ENCODE measurements at regions not wholly inside any gene's neighbourhood (a gene's known extent, or its start where the extent isn't known, plus 50 kb on each side); places are given as distances from the start of the nearest gene placed in this dataset.

DNA sequence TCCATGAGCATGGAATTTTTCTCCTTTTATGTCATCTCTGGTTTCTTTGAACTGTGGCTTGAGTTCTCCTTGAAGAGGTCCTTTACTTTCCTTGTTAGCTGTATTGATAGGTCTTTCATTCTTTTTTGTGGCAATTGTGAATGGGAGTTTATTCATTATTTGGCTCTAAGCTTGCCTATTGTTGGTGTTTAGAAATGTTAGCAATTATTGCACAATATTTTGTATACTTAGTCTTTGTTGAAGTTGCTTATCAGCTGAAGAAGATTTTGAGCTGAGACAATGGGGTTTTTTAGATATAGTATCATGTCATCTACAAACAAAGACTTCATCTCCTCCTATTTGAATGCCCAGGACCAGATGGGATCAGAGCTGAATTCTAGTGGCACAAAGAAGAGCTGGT, 1143.8 kb downstream of the XPNPEP1 start:
- intact Hi-C loops (cut with micrococcal nuclease; ENCODE audit: unreplicated experiment), result no loop called here
- BruUV-seq (replicated peaks), result no TSS peak
- peaks cover 28% of the 10 kb centered on the region for H3K9me3 Mint-ChIP-seq (ENCODE audit: unreplicated experiment)
- Histone ChIP-seq H3K4me1 (no peaks in the 10 kb centered on the region), H3K9me3 (peaks cover 5% of the 10 kb centered on the region; the same call in 1 of the 2 replicates), H3K4me3 (ENCODE audit: low read depth, low read length) (no peak overlapping the region), H3K27me3 (replicated peaks; ENCODE audit: control insufficient read depth, insufficient read depth, low read length) (no peaks in the 10 kb centered on the region), H3K36me3 (ENCODE audit: control insufficient read depth, insufficient read depth, low read length) (no peaks in the 10 kb centered on the region)
- no peaks in the 10 kb centered on the region for H3K4me1 Mint-ChIP-seq (ENCODE audit: low read depth, unreplicated experiment)
- H3K36me3 Mint-ChIP-seq (ENCODE audit: insufficient read depth, unreplicated experiment), result no peaks in the 10 kb centered on the region
- CTCF ChIA-PET, result no interaction called here
- no peak overlapping the region for H3K27ac Mint-ChIP-seq (ENCODE audit: unreplicated experiment)
- DNase-seq, result no peak
- POLR2A ChIA-PET, result no interaction called here
- TF ChIP-seq, protein P1, sequence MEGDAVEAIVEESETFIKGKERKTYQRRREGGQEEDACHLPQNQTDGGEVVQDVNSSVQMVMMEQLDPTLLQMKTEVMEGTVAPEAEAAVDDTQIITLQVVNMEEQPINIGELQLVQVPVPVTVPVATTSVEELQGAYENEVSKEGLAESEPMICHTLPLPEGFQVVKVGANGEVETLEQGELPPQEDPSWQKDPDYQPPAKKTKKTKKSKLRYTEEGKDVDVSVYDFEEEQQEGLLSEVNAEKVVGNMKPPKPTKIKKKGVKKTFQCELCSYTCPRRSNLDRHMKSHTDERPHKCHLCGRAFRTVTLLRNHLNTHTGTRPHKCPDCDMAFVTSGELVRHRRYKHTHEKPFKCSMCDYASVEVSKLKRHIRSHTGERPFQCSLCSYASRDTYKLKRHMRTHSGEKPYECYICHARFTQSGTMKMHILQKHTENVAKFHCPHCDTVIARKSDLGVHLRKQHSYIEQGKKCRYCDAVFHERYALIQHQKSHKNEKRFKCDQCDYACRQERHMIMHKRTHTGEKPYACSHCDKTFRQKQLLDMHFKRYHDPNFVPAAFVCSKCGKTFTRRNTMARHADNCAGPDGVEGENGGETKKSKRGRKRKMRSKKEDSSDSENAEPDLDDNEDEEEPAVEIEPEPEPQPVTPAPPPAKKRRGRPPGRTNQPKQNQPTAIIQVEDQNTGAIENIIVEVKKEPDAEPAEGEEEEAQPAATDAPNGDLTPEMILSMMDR (IDR thresholded peaks at IDR 0.05; ENCODE audit: insufficient read depth in 1 of 2, low read depth in 1 of 2, low read length in 1 of 2, severe bottlenecking in 1 of 2, unreplicated experiment in 1 of 2), result no peak
- no peaks in the 10 kb centered on the region for H3K27me3 Mint-ChIP-seq (ENCODE audit: insufficient read depth, unreplicated experiment)
- H3K4me3 Mint-ChIP-seq (ENCODE audit: unreplicated experiment), result no peak overlapping the region

DNA sequence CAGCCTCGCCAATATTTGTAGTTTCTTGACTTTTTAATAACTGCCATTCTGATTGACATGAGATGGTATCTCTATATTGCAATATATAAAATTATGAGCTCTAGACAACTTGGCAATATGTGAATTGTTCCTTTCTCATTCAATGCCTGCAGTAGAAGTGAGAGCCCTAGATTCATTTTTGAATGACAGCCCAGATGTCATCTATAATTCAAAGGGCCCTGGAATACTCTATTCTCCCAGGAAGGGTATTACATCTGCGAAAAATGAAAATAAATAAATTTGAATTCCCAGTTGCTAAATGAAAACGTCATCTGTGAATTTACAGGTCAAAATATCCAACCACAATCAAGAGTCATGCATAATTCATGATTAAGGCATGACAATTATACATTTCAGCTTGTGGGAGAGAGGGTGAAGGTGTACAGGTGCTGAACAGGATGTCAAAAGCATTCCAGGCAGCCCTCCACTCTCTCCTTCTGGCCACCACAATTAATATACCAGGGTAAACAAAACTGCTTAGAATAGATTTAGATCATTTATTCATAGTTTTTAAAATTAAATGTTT, 1147.3 kb downstream of the XPNPEP1 start:
- ChIA-PET CTCF (no interaction called here), POLR2A (no interaction called here)
- H3K9me3 ChIP-seq, result 0 out of 2 replicates have a peak, but pooled peaks cover 4% of the 10 kb centered on the region
- BruUV-seq (replicated peaks), result no TSS peak
- intact Hi-C loops (cut with micrococcal nuclease; ENCODE audit: unreplicated experiment), result no loop called here
- no peak overlapping the region for H3K4me3 ChIP-seq (ENCODE audit: low read depth, low read length)
- Mint-ChIP-seq H3K27me3 (ENCODE audit: insufficient read depth, unreplicated experiment) (no peaks in the 10 kb centered on the region), H3K36me3 (ENCODE audit: insufficient read depth, unreplicated experiment) (no peaks in the 10 kb centered on the region), H3K9me3 (ENCODE audit: unreplicated experiment) (peaks cover 11% of the 10 kb centered on the region), H3K4me1 (ENCODE audit: low read depth, unreplicated experiment) (no peaks in the 10 kb centered on the region), H3K27ac (ENCODE audit: unreplicated experiment) (no peak overlapping the region), H3K4me3 (ENCODE audit: unreplicated experiment) (no peak overlapping the region)
- TF ChIP-seq, protein P1 (IDR thresholded peaks at IDR 0.05; ENCODE audit: insufficient read depth in 1 of 2, low read depth in 1 of 2, low read length in 1 of 2, severe bottlenecking in 1 of 2, unreplicated experiment in 1 of 2), result no peak
- no peak for DNase-seq
- no peaks in the 10 kb centered on the region for H3K36me3 ChIP-seq (ENCODE audit: control insufficient read depth, insufficient read depth, low read length)
- no peaks in the 10 kb centered on the region for H3K4me1 ChIP-seq
- H3K27me3 ChIP-seq (replicated peaks; ENCODE audit: control insufficient read depth, insufficient read depth, low read length), result no peaks in the 10 kb centered on the region

DNA sequence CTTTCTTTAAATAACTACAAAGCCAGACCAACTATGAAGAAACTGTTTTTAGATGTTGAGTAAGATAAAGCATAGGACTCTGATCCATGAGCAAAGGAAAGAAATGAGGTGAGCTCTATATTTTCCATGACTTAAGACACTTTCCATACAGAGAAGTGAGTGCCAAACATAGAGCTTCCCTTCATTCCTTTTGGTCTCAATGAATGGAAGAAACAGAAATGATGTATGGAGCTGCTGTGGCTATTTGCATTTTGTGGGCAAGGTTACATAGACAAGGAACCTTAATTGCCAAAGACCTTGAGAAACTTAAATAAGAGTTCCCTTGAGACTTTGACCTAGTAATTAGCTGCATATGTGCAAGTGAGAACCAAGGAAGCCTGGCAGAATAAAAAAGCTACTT, 1152.2 kb downstream of the XPNPEP1 start:
- no peaks in the 10 kb centered on the region for H3K27me3 Mint-ChIP-seq (ENCODE audit: insufficient read depth, unreplicated experiment)
- no peaks in the 10 kb centered on the region for H3K4me1 ChIP-seq
- no peaks in the 10 kb centered on the region for H3K27me3 ChIP-seq (replicated peaks; ENCODE audit: control insufficient read depth, insufficient read depth, low read length)
- no peak overlapping the region for H3K4me3 Mint-ChIP-seq (ENCODE audit: unreplicated experiment)
- CTCF ChIA-PET, result no interaction called here
- 0 out of 2 replicates have a peak, but pooled peaks cover 4% of the 10 kb centered on the region for H3K9me3 ChIP-seq
- intact Hi-C loops (cut with micrococcal nuclease; ENCODE audit: unreplicated experiment), result no loop called here
- no peaks in the 10 kb centered on the region for H3K9me3 Mint-ChIP-seq (ENCODE audit: unreplicated experiment)
- H3K36me3 Mint-ChIP-seq (ENCODE audit: insufficient read depth, unreplicated experiment), result no peaks in the 10 kb centered on the region
- POLR2A ChIA-PET, result no interaction called here
- TF ChIP-seq, protein P1 (IDR thresholded peaks at IDR 0.05; ENCODE audit: insufficient read depth in 1 of 2, low read depth in 1 of 2, low read length in 1 of 2, severe bottlenecking in 1 of 2, unreplicated experiment in 1 of 2), result no peak
- BruUV-seq (replicated peaks), result no TSS peak
- no peak overlapping the region for H3K4me3 ChIP-seq (ENCODE audit: low read depth, low read length)
- no peak for DNase-seq
- H3K27ac Mint-ChIP-seq (ENCODE audit: unreplicated experiment), result no peak overlapping the region
- H3K36me3 ChIP-seq (ENCODE audit: control insufficient read depth, insufficient read depth, low read length), result no peaks in the 10 kb centered on the region
- H3K4me1 Mint-ChIP-seq (ENCODE audit: low read depth, unreplicated experiment), result no peaks in the 10 kb centered on the region
